ENCODE measurements at regions not wholly inside any gene's neighbourhood (a gene's known extent, or its start where the extent isn't known, plus 50 kb on each side); places are given as distances from the start of the nearest gene placed in this dataset.

DNA sequence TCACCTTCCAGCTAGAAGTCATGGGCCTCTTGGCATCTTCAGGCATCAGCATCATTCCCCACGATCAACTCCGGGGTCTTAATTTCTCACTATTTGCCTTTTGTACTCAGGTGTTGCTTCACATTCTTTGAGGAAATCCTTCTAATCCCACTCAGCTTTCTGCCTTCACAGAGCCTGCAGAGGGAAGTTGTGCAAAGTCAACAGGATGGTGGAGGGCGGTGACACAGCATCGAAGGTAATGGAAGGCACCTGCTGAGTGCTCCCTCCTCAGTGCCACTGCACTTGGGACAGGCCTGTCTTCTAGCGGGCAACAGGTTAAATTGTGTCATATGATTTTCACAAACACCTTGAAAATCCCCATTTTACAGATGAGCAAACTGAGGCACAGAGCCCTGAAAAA, 164.0 kb downstream of the EN1 start:
- TF ChIP-seq, protein P1, sequence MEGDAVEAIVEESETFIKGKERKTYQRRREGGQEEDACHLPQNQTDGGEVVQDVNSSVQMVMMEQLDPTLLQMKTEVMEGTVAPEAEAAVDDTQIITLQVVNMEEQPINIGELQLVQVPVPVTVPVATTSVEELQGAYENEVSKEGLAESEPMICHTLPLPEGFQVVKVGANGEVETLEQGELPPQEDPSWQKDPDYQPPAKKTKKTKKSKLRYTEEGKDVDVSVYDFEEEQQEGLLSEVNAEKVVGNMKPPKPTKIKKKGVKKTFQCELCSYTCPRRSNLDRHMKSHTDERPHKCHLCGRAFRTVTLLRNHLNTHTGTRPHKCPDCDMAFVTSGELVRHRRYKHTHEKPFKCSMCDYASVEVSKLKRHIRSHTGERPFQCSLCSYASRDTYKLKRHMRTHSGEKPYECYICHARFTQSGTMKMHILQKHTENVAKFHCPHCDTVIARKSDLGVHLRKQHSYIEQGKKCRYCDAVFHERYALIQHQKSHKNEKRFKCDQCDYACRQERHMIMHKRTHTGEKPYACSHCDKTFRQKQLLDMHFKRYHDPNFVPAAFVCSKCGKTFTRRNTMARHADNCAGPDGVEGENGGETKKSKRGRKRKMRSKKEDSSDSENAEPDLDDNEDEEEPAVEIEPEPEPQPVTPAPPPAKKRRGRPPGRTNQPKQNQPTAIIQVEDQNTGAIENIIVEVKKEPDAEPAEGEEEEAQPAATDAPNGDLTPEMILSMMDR (IDR thresholded peaks at IDR 0.05), result no peak
- H3K9me3 ChIP-seq, result no peaks in the 10 kb centered on the region
- intact Hi-C loops (cut with DNase I; ENCODE audit: low total_unique reads), result no loop called here
- H3K36me3 ChIP-seq, result no peaks in the 10 kb centered on the region
- no peaks in the 10 kb centered on the region for H3K4me1 ChIP-seq
- no peak overlapping the region for H3K27ac ChIP-seq
- DNase-seq, result no peak
- H3K4me3 ChIP-seq, result no peak overlapping the region
- H3K27me3 ChIP-seq, result peaks cover 0 to 5% of the 10 kb centered on the region in 2 donors

DNA sequence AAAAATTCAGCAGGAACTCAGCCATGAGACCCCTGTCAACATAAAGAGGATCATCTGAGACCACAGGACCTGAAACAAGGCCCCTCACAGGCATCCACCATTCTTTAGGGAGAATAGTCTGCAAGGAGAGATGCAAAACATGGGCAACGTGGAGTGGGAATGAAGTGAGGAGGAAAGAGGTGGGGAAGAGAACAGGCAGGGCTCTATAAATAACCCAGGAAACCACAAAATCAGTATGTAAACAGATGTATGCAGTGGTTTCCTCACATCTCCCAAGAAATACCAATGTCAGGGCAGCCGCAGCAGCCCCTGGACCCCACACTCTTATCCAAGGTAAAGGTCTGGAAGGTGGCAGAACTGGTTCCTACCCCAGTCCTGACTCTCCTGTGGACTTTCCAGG, 168.5 kb downstream of the EN1 start:
- intact Hi-C loops (cut with DNase I; ENCODE audit: low total_unique reads), result no loop called here
- no peaks in the 10 kb centered on the region for H3K9me3 ChIP-seq
- H3K4me3 ChIP-seq, result no peak overlapping the region
- peaks cover 0 to 5% of the 10 kb centered on the region in 2 donors for H3K27me3 ChIP-seq
- no peak for DNase-seq
- no peaks in the 10 kb centered on the region for H3K4me1 ChIP-seq
- TF ChIP-seq, protein P1 (IDR thresholded peaks at IDR 0.05), result no peak
- H3K27ac ChIP-seq, result no peak overlapping the region
- no peaks in the 10 kb centered on the region for H3K36me3 ChIP-seq

DNA sequence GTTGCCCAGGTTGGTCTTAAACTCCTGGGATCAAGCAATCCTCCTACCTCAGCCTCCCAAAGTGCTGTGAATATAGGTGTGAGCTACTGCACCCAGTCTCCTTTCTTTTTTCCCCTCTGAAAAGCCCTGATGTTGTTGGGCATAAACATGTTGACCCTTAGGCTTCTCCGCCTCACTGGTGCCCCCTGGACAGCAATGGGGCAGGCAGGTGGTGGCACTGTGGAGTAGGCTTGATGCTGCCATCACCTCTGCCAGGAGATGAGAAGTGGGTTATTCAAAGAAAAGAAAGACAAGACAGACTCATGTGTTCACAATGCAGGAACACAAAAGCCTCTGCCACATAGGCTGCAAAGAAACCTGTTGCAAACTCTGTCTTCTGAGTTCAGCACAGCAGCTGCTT, 169.9 kb downstream of the EN1 start:
- no peaks in the 10 kb centered on the region for H3K36me3 ChIP-seq
- H3K4me3 ChIP-seq, result no peak overlapping the region
- TF ChIP-seq, protein P1 (IDR thresholded peaks at IDR 0.05), result no peak
- no peaks in the 10 kb centered on the region for H3K4me1 ChIP-seq
- peaks cover 0 to 5% of the 10 kb centered on the region in 2 donors for H3K27me3 ChIP-seq
- no peak for DNase-seq
- H3K27ac ChIP-seq, result no peak overlapping the region
- no peaks in the 10 kb centered on the region for H3K9me3 ChIP-seq
- intact Hi-C loops (cut with DNase I; ENCODE audit: low total_unique reads), result no loop called here

DNA sequence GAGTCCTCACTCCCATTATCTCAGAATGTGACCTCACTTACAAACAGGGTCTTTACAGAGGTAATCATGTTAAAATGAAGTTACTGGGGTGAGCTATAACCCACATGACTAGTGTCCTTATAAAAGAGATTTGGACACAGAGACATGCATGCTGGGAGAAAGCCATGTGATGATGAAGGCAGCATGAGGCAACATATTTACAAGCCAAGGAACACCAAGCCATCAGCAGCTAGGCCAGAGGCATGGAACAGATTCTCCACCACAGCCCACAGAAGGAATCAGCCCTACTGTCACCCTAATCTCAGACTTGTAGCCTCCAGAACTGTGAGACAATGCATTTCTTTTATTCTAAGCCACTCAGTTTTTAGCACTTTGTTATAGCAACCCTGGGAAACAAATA, 171.9 kb downstream of the EN1 start:
- Histone ChIP-seq H3K4me1 (no peaks in the 10 kb centered on the region), H3K36me3 (no peaks in the 10 kb centered on the region), H3K9me3 (no peaks in the 10 kb centered on the region), H3K4me3 (no peak overlapping the region), H3K27me3 (peaks cover 0 to 3% of the 10 kb centered on the region in 2 donors), H3K27ac (no peak overlapping the region)
- TF ChIP-seq, protein P1 (IDR thresholded peaks at IDR 0.05), result no peak
- DNase-seq, result peak in 1 of 2 donors; percentile 72
- intact Hi-C loops (cut with DNase I; ENCODE audit: low total_unique reads), result no loop called here

DNA sequence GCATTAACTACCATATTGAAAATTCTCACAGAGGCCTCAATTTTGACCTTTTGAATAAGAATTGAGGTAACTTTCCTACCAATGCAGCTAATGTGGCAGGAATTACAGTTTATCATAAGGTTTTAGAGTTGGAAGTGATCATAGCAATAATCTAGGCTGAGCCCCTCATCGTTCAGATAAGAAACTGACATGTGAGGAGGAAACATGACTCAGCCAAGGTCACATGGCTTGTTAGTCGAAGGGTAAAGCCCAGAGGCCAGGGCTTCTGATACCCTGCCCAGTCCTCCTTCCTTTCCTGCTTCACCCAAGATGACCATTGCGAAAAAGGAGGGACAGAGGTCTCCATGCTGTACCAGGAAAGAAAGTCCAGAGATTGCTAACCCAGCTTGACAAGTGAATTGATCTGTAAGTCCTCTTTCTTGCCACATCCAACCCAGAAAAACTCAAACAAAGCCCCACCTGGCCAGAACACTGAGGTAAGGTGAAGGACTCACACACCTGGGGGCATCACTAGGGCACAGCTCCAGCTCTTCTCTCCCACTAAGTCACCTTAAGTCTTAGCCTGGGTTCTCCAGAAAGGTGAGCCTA, 174.8 kb downstream of the EN1 start:
- H3K4me1 ChIP-seq, result peaks cover 0 to 15% (median 6%) of the 10 kb centered on the region in 4 donors
- DNase-seq, result no peak
- intact Hi-C loops (cut with DNase I; ENCODE audit: low total_unique reads), result no loop called here
- H3K9me3 ChIP-seq, result no peaks in the 10 kb centered on the region
- H3K27me3 ChIP-seq, result no peaks in the 10 kb centered on the region
- H3K4me3 ChIP-seq, result no peak overlapping the region
- no peaks in the 10 kb centered on the region for H3K36me3 ChIP-seq
- no peak overlapping the region for H3K27ac ChIP-seq
- TF ChIP-seq, protein P1 (IDR thresholded peaks at IDR 0.05), result no peak

Data from tibial artery (tissue), 4 donors.